ENCODE measurements at regions not wholly inside any gene's neighbourhood (a gene's known extent, or its start where the extent isn't known, plus 50 kb on each side); places are given as distances from the start of the nearest gene placed in this dataset.

GRCh38 chr20:6469695-6470094 lies 297.8 kb upstream of the BMP2 start:
- TF ChIP-seq CTCF (IDR thresholded peaks at IDR 0.05; ENCODE audit: insufficient read depth, low read length) (no peak), REST (IDR thresholded peaks at IDR 0.05; ENCODE audit: insufficient replicate concordance, low read depth) (no peak)

Measured in HL-60 (cell line).